ENCODE measurements at regions not wholly inside any gene's neighbourhood (a gene's known extent, or its start where the extent isn't known, plus 50 kb on each side); places are given as distances from the start of the nearest gene placed in this dataset.

GRCh38 chr1:90778486-90778885, 61.4 kb upstream of the BARHL2 start:
- DNase-seq, result no peak

- DNase-seq, result no peak
These were observed 56.7 kb upstream of the BARHL2 start for GRCh38 chr1:90773812-90774211.

- DNase-seq, result no peak
These were observed 51.7 kb upstream of the BARHL2 start for GRCh38 chr1:90768826-90769225.

GRCh38 chr1:90768098-90768497, 51.0 kb upstream of the BARHL2 start:
- DNase-seq, result no peak
